Body of pancreas (tissue), 4 donors: ENCODE measurements at regions not wholly inside any gene's neighbourhood (a gene's known extent, or its start where the extent isn't known, plus 50 kb on each side); places are given as distances from the start of the nearest gene placed in this dataset.

Experiments used
- CTCF ChIP-seq, 7 experiments: fragments of 450-650 bp in 4 of 7; fragments of 200-600 bp in 3 of 7; sonication (generic) in 3 of 7; IDR thresholded peaks; one replicate each; pipeline ENCODE4 v1.5.1; 2016 to 2019; ENCODE audit warnings: antibody characterized with exemption in 7 of 7
- POLR2A ChIP-seq, 3 donors: fragments of 450-650 bp; IDR thresholded peaks; one replicate each; pipeline ENCODE4 v1.6.1; 2016; ENCODE audit warnings: antibody characterized with exemption in 3 of 3, mild to moderate bottlenecking in 2 of 3

- TF ChIP-seq CTCF (IDR thresholded peaks at IDR 0.05) (no peak), POLR2A (IDR thresholded peaks at IDR 0.05) (no peak)
These were observed 578.7 kb upstream of the NETO1 start for GRCh38 chr18:73446502-73446901.
